Activated CD4-positive, alpha-beta T cell treated with anti-CD3 and anti-CD28 coated beads, Interleukin-2, Interleukin-6, amounts not matched to agents 100 ng/mL and 50 ng/mL, durations not matched to agents 16 hours and 8 hours (primary cell): ENCODE measurements at regions not wholly inside any gene's neighbourhood (a gene's known extent, or its start where the extent isn't known, plus 50 kb on each side); places are given as distances from the start of the nearest gene placed in this dataset.
"Not testable (repeated sequence)": the region's sequence is repeated elsewhere in the genome, so short reads cannot be mapped to it uniquely, and the experiment has no call there.

Experiments used
- DNase-seq: peaks from one replicate; pipeline ENCODE4 v3.0.0-alpha.2; 2020

DNA sequence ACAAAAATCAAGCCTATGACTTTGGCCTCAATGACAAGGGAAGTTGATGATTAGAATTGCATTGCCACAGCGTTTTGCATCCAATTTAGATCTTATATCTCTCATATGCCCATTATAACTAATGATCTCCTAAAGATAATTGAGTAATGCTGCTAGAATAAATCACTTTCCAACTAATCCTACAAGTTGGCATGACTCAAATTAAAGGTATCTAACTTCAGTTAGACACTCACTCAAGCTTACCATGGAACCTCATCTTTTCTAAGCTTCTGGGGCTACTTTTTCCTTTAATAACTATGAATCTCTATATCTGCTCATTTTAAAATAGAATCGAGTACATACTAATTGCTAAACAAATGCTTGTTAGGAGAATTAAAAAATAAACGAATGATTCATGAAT lies 427.8 kb downstream of the BTG1 start:
- no peak for DNase-seq

DNA sequence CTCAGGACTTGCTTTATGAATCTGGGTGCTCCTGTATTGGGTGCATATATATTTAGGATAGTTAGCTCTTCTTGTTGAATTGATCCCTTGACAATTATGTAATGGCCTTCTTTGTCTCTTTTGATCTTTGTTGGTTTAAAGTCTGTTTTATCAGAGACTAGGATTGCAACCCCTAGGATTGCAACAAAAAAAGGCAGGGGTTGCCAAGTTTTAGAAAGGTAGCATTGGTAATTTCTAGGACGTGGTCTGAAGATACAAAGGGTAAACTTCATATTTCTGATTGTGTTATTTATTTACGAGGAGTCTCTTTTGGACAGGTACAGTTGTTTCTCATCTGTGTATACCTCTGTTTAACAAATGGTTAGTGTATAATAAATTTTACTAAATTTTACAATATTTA lies 433.7 kb downstream of the BTG1 start:
- not testable (repeated sequence) for DNase-seq

DNA sequence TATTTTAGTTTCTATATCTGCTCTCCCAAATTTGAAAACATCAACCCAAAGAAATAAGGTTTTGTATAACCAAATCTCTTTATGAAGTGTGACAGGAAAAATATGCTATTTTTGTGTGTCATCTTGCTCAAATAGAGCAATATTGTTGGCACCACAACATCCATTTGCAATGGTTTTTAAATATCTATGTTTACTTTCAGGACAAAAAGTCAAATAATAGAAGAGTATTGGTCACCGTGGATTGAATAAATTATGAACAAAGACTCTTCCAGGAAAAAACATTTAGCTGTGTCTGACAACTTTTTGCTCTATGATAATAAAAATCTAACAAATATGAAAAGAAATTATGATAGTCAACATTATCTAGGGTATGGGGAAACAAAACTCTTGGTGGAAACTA lies 439.2 kb downstream of the BTG1 start:
- no peak for DNase-seq

DNA sequence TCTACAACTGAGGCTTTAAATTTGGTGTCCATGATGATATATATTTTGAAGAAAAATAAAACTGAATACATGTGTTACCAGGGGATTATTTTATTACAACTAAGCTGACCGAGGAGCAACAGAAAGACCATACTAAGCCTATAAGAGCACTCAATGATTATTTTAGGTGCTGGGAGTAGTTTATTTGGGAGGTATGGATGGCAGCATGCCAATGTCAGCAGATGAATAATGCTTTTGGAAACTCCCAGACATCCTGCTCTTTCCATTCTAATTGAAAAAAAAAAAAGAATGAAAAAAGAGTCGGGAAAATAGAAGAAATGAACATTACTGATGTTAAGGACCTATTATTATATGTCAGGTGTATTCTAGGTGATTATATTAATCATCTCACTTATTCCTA lies 441.2 kb downstream of the BTG1 start:
- no peak for DNase-seq

DNA sequence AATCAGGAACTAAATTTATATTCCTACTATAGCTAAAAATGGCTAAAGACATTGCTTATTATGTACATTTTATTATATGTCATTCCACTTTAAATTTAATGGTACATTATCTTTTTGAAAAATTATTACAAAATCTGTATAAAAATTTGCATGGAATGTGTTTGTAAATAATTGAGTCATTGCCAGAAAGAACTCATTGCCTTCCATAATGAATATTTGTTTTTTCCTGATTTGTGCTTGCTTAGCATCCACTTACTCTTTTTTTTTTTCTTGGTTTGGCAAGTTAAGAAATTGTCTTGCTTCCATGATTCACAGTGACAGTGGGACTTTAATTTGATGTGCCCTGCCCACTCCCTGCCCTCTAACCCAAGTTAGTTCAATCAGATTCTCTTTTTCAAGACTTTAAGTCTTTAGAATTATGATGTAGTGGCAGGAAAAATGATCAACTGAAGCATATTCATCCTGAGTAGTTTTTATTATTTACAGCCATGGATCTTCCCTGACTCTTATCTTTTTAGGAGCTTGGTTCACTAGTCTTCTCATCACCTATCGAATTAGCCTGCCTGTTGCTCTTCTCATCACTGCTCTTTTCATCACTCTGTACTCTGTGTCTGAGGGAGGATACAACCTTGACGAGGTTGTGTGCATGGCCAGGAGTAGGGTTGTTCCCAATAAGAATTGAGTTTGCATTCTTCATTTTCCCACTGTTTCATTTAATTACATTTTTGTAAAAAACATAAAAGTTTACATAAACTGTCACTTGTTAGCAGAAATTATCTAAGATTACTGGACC lies 442.0 kb downstream of the BTG1 start:
- no peak for DNase-seq

DNA sequence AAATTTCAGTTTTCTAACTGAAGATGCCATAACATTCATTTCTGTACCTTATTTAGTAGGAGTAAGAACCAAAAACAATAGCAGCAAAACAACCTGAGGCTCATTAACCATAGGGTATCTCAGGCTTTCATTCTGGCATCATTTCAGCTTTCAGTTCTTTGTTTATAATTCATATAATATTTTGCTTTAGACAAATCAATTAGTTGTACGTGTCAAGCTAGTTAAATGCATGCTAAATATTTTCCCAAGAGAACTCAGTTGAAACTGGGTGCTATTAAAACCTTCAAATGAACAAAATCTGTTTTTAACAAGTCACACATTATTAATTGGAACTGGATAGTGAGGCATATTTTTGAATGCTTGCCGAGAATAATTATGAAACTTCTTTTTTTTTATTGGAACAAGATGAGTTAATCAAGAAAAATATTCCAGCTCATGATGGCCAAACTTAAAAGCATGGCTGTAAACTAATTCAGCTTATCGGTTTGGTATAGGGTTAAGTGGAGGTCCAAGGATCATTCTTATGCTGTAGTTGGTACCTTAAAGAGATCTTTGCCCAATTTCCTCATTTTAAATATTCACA lies 442.7 kb downstream of the BTG1 start:
- no peak for DNase-seq

DNA sequence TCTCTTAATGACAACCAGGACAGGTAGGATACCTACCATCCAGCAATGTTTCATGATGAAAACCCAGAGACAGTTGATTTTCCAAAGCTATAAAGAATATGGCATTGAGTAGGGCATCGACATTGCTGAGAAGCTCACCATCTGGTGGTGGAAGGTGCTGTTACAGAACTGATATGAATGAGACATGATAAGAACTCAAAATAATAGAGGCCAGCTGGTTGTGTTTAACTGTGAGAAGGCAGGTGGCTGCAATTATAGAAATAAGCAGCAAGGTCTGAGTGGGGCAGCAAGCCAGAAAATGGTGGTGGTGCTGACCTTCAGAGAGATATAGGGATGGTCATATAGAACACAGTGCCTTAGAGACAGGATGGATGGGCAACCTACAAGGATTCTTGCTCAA lies 449.7 kb downstream of the BTG1 start:
- no peak for DNase-seq

DNA sequence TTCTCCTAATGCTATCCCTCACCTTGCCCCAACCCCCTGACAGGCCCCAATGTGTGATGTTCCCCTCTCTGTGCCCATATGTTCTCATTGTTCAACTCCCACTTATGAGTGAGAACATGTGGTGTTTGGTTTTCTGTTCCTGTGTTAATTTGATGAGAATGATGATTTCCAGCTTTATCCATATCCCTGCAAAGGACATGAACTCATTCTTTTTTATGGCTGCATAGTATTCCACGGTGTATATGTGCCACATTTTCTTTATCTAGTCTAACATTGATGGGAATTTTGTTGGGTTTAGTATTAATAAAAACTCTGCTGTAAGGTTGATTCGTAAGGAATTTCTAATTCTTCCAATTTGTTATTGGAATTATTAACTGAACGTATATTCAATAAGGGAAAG lies 450.2 kb downstream of the BTG1 start:
- DNase-seq, result not testable (repeated sequence)

DNA sequence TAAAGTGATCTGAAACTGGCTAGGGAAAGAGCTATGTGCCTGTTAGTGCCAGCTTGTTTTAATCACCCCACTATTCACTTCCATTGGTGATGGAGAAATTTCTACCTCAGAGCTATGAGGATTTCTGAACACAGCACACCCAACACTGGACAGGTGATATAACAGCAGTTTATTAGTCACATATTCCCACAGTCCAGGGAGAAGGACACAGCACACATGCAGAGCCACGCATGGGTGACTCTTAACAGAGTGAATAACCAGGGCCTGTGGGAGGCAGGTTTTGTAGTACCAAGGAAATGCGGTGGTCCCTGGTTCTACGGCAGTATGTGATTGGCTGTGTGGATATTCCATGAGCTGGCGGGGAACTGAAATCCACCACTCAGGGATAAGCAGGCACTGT lies 455.1 kb downstream of the BTG1 start:
- DNase-seq, result no peak

DNA sequence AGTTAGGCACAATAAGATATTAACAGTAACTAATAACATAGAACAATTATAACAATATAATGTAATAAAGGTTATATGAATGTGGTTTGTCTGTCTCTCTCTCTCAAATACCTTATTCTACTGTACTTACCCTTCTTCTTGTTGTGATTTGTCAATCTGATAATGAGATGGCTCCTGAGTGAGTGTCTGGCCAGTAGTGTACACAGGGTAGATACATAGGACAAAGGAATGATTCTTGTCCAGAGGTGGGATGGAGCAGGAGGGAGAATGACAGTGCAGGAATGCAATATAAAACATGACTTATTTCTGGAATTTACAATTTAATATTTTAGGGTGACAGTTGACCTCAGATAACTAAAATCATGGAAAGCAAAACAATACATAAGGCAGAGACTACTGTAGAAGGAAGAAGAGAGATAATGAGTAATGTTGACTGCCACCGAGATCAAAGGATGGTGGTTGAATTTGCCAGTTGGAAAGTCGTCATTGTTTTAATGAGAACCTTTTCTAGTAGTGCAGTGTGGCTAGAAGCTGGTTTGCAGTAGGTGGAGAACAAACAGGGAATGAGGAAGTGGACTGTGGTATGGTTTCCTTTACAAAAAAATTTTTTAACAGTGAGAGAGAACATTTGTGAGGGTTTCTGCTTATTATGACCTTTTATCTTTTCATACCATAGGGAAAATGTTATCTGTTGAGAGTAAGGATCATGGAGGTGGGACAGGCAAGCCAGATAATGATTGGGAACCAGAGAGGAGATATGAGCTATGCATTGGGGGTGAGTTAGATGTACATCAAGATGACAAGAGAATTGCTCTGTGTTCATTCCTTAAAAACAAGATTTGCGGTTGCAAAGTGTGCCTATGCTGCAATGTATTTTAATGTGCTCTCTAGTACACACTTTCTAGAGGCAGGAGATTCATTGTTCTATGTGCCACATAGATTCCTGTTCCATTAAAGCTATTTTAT lies 458.3 kb downstream of the BTG1 start:
- DNase-seq, result no peak

DNA sequence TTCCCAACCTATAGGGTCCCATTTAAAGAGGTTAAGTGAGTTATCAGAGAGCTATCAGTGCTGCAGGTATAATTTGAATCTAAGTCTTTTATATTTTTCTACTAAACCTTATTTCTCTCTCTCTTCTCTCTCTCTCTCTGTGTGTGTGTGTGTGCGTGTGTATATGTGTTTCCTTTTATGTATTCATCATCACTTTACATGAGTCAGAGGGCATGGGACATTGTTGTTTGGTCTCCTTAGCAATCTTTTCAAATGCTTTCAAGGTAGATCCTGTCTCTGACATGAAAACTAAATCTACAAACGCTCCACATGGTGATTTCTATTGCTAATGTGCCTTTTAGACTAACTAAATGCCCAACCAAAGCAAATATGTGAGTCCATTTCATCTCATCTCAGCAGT lies 459.7 kb downstream of the BTG1 start:
- DNase-seq, result no peak

DNA sequence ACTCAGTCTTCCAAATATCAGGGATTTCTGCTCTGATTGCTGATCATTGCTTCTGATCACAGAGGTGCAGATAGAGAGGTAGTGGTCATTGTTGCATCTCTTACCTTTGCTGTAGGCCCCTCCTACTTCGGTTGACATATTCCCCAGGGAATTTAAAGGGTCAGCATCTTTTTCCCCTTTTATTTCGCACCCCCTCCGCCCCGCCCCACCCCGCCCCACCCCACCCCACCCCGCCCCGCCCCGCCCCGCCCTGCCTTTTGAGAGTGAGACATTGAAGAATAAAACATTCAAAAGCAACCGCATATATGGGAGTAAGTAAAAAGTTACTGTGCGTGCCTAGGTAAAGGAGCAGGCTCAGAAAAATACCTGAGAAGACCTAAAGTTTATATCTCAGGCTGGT lies 463.9 kb downstream of the BTG1 start:
- DNase-seq, result no peak

DNA sequence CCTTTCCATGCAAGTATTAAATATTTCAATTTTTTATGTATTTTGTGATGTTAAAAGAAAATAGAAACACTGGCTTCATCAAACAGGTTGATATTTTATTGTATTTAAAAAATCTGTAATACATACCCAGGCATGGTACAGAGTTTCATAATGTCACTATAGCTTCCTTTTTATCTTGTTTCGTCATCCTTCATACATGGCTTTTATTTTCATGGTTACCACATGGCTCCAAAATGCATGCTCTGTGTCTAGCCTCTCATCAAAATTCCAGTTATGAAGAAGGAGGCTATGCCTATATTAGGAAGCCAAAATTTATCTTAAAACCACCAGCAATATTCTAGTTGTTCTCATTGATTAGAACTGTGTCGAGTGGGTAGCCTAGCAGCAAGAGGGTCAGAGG lies 464.8 kb downstream of the BTG1 start:
- no peak for DNase-seq

DNA sequence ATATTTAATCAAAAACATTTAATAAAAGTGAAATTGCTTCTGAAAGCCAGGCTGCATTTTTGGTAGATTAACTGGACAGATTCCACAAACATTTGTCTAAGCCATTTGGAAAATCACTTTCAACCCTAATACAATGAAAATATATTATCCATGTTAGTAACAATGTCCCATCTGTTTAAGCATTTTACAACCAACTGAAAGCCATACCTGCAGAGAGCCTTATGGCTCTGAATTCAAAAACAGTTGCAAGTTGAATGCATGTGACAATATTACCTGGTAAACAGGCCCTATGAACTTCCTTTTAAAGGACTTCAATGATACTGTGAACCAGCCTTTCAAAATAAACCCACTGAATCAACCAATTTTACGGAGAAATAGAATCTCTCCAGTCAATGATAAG lies 468.1 kb downstream of the BTG1 start:
- DNase-seq, result no peak

DNA sequence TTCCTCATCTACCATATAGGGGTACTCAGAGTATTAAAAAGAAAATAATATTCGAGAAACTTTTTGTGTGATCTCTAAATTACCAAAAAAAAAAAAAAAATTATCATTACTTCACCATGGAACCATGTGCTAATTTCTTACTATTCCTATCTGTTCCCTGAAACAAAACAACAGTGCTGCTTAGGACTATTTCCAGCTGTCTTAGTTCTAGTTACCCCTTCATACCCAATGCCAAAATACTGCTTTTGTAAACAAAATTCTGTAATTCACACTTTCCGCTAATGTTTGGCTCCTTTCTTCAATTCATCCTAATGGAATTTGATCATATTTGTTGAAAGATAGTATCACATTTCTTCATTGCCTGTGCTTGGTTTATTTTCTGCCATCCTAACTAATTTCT lies 470.2 kb downstream of the BTG1 start:
- no peak for DNase-seq

DNA sequence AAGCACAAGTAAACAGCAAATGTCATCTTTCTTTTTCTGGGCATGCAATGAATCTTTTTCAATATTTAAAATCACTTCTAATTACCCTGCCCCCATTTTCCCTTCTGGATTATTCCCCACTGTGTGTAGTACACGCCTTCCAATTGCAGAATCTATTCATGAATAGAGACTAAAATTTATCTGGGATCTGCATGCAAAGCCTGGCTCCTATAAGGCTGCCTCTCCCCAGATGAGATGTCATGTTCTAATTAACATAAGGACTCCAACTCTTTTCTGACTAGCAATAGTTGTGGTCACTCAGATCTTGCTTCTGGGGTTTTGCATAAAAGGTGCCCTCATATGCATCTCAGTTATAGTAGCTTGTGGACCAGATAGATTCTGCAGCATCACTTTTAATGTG lies 473.5 kb downstream of the BTG1 start:
- no peak for DNase-seq

DNA sequence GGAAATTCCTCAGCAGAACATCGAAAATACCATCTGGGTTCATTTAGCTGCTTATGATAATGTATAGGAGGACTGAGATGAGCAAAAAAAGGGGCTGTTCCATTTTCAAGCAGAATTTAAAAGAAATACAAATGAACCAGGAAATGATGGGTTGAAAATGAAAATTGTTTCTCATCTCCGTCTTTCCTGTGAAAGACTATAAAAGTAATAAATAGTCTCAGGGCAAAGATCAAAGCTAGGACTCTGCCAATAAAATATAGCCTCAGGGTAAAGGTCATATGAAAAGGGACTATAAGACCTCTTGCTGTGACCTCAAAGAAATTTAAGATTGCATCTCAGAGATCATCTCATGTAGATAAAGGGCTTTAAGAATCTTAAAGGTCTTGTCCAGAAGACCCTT lies 478.0 kb downstream of the BTG1 start:
- no peak for DNase-seq

DNA sequence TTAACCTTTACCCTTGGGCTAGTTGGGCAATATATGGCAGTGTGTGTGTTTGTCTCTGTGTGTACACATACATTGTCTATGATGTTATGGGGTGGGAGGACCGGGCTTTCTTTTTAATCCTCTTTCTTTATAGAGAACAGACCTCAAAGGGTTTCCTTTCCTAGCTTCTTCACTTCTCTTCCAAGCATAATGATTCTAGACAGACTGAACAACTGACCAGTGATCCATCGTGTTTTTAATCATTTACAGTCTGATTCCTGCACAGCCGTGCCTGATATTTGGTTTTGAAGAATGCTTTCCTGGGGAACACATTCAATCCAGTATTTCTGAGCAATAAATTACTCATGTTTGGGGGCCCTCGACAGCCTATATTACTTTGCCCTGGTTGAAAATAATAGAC lies 481.1 kb upstream of the DCN start:
- no peak for DNase-seq

DNA sequence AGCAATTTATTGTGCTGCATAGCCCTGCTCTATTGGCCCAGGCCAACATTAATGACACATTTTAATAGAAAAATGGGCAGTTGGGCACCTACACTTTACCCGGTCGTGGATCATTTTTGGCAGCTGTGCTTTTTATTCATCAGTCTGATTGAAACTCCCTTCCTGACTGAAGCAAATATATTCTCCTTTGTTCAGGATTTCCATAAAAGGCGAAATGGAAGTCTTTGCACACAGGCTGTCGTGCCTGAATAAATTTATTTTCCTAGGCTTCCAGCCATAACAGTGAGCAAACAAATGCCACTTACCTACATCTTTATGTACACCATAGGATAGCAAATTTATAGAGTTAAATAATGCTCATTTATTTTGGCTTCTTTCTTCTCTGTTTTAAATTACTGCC lies 480.7 kb upstream of the DCN start:
- no peak for DNase-seq

DNA sequence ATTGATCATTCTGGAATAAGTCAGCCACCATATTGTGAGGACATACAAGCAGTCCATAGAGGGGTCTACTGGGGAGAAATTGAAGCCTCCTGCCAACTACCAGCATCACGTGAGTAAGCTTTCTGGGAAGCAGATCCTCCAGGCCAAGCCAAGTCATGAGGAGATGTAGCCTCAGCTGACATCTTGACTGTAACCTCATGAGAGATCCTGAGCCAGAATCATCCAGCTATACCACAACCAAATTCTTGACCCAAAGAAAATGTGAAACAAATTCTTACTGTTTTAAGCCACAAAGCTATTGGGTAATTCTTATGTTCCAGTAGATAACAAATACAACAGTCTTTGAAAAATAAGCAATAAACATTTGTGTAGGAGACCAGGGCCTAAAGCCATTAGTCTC lies 479.4 kb upstream of the DCN start:
- no peak for DNase-seq

DNA sequence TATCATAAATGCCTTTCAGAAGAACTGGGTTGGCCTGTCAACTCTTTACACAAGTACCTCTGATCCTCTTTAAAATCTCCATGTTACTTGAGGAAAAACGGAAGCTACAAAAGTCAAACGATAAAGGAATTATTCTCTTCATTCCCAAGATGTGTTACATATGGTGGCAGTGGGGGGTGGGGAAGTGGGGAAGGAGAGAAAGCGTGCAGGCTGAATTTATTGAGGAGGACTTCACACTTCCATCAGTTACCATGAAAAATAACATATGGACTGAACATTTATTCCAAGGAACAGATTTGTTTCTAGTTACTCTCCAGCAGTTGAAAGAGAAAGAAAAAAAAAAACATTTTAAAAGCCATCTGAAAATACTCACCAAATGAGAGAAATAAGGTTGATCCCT lies 474.4 kb upstream of the DCN start:
- no peak for DNase-seq

DNA sequence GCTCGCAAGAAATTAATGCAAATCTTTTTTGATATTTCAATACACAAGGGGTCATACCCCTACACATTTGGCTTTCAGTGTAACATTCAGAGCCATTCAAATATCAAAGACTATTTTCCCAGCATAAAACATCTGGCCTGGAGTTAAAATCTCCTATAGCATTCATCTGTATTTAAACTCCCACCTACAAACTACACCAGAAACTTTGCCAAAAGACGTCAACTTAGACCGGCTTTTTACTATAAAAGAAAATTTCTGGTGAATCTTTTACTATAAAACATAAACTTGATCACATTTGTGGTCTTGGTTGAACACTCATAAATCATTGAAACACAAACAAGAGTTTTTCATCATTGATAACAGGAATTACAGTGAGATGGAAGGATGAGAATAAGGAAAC lies 473.3 kb upstream of the DCN start:
- no peak for DNase-seq

DNA sequence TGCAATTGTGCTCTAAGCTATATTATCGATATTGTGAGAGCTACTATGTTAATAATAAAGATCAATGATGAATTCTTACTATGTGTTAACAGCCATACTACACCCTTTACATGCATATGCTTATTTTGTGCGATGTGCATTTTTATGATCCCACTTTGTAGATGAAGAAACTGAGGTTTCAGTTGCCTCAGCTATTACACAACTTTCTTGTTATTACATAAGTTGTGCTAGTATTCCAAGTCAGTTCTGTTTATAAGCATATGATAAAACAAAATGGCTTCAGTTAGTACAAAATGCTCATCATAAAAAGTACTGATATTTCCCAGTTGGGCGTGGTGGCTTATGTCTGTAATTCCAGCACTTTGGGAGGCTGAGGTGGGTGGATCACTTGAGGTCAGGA lies 471.5 kb upstream of the DCN start:
- DNase-seq, result no peak

DNA sequence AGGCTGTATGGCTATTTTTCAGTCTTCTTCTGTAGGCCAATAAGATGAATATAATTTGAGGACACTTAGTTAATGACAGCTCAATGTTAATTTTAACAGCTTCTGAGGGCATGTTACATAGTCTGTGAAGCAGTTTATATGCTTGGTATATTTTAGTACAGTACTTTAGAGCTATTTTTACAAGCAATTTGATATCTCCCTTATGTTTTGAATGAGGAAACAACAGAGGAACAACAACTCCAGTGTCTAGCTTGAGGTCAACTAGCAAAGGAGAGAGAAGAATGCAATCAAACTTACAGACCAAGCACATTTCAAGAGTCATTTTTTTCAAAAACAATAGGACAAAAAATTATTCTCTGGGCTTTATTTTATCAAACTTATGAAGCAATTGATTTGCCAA lies 469.1 kb upstream of the DCN start:
- DNase-seq, result no peak
